Panc1 (cell line): ENCODE measurements at regions not wholly inside any gene's neighbourhood (a gene's known extent, or its start where the extent isn't known, plus 50 kb on each side); places are given as distances from the start of the nearest gene placed in this dataset.

Experiments
- ATAC-seq: fragments of 200-7000 bp; cut with Tn5 transposase; 2 replicates; pipeline ENCODE4 v1.9.1; 2020; ENCODE audit warnings: mild to moderate bottlenecking, moderate library complexity
- BruUV-seq: library from RNA; stranded (reverse); fragments of 400-500 nt; replicated peaks from 2 replicates; lab custom pipeline; 2021; lab: Mats Ljungman, UMichigan
- CTCF ChIA-PET: fragments of 300-600 bp; sonication (Branson Sonifier 250); formaldehyde crosslinking; loops from one replicate; lab custom pipeline; 2022; ENCODE audit warnings: antibody characterized with exemption; lab: Charles Lee
- POLR2A ChIA-PET: fragments of 300-600 bp; sonication (Branson Sonifier 250); formaldehyde crosslinking; loops from one replicate; lab custom pipeline; 2022; ENCODE audit warnings: antibody characterized with exemption; lab: Charles Lee
- DNase-seq: peaks from one replicate; pipeline ENCODE4 v3.0.0-alpha.2; 2010; ENCODE audit warnings: low read depth, low spot score
- H3K27ac ChIP-seq: 2 replicates; pipeline ENCODE4 v1.5.1; 2011; ENCODE audit warnings: mild to moderate bottlenecking, low read length, inconsistent platforms
- H3K27me3 ChIP-seq: fragments of 200-500 bp; sonication (Bioruptor generic); 2 replicates; pipeline ENCODE4 v1.6.0; 2014; ENCODE audit warnings: low read length, inconsistent platforms; ENCODE audit not compliant: control insufficient read depth, insufficient read depth
- H3K36me3 ChIP-seq: fragments of 200-500 bp; sonication (Bioruptor generic); 2 replicates; pipeline ENCODE4 v1.5.1; 2014; ENCODE audit warnings: inconsistent platforms, mild to moderate bottlenecking, low read length, moderate library complexity; ENCODE audit not compliant: control insufficient read depth, insufficient read depth
- H3K4me1 ChIP-seq: 2 replicates; pipeline ENCODE4 v1.5.1; 2011; ENCODE audit warnings: inconsistent platforms, mild to moderate bottlenecking, low read length, moderate library complexity; ENCODE audit not compliant: control insufficient read depth, insufficient read depth
- H3K4me3 ChIP-seq, 2 experiments: 2 replicates each; pipeline ENCODE4 v1.5.1; 2011 to 2012; ENCODE audit warnings: low read depth in 2 of 2, low read length in 2 of 2, mild to moderate bottlenecking in 2 of 2, inconsistent platforms in 1 of 2, moderate library complexity in 1 of 2
- H3K9me3 ChIP-seq: fragments of 200-500 bp; sonication (Bioruptor generic); 2 replicates; pipeline ENCODE4 v1.5.1; 2014; ENCODE audit warnings: low read depth, mild to moderate bottlenecking, inconsistent platforms, low read length, moderate library complexity; ENCODE audit not compliant: control insufficient read depth, insufficient read depth
- POLR2AphosphoS5 ChIP-seq: IDR thresholded peaks from 2 replicates; pipeline ENCODE4 v1.6.1; 2012; ENCODE audit warnings: mild to moderate bottlenecking, low read depth, low read length, moderate library complexity
- SIN3A ChIP-seq: IDR thresholded peaks from 2 replicates; pipeline ENCODE4 v1.6.1; 2012; ENCODE audit warnings: low read depth, mild to moderate bottlenecking, low read length, moderate library complexity, borderline replicate concordance; ENCODE audit not compliant: insufficient read depth
- TCF7L2 ChIP-seq: IDR thresholded peaks from 2 replicates; pipeline ENCODE4 v1.6.1; 2011; ENCODE audit warnings: mild to moderate bottlenecking, low read depth, low read length, inconsistent platforms
- in situ Hi-C: cut with HindIII; loops from 2 replicates; pipeline ENCODE4 v1.10.0; 2016; ENCODE audit warnings: low sequenced_read_pairs, low pct_unique_long_range_greater_than_20kb
- intact Hi-C: fragments of 100-400 bp; cut with micrococcal nuclease; formaldehyde crosslinking; loops from one replicate; pipeline ENCODE4 v1.10.0; 2022; ENCODE audit not compliant: unreplicated experiment
- TF ChIP-seq, protein P1 (sequence below), 2 experiments: IDR thresholded peaks; 2 replicates each; pipeline ENCODE4 v1.6.1; 2011 to 2012; ENCODE audit warnings: low read depth in 2 of 2, control low read depth in 1 of 2, low read length in 1 of 2, mild to moderate bottlenecking in 1 of 2, moderate library complexity in 1 of 2; ENCODE audit not compliant: insufficient read depth in 1 of 2
- TF ChIP-seq, protein P2 (sequence below): fragments of 450-650 bp; IDR thresholded peaks from 2 replicates; pipeline ENCODE4 v1.5.1; 2017; ENCODE audit warnings: mild to moderate bottlenecking

DNA sequence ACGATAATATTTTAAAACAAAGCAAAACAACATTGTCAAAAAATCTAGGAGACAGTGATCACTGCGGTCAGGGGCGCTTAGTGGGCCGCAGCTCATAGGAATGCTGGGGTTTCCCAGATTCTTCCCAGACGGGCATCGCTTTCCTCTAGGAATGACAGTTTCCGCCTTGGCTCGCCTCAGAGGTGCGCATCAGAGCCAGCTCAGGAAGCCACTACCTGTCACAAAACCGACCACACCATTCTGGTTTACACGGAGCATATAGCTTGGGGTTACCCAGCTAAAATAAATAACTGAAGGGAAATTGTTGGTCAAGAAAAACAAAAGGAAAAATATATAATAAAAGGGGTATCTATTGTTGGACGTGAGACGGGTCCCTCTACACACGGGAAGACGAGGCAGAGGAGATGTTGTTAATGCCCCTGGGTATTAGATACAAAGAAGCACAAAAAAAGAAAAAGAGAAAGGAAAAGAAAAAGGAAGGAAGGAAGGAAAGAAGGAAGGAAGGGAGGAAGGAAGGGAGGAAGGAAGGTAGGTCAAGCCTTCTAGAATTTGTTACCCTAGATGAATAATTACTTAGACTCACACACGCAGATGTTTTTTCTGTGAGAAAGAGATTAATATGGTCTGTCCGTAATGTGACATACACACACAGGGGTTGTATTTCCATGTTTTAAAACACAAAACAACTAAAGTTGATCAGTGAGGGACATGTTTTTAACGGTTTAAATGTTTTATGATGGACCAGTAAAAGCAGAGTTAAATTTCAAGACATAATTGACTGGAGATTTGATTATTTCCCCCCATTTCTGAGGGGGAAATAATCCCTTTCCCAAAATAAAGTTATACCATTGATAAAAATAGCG lies 292.4 kb upstream of the NFE2L3 start:
- Histone ChIP-seq H3K4me1 (peaks cover 22% of the 10 kb centered on the region; the same call in 1 of the 2 replicates), H3K4me3 (no peak overlapping the region), H3K9me3 (no peaks in the 10 kb centered on the region), H3K27me3 (peaks cover 23% of the 10 kb centered on the region), H3K27ac (no peak overlapping the region), H3K36me3 (no peaks in the 10 kb centered on the region)
- ATAC-seq (no peak), DNase-seq (no peak)
- TF ChIP-seq, protein P1, sequence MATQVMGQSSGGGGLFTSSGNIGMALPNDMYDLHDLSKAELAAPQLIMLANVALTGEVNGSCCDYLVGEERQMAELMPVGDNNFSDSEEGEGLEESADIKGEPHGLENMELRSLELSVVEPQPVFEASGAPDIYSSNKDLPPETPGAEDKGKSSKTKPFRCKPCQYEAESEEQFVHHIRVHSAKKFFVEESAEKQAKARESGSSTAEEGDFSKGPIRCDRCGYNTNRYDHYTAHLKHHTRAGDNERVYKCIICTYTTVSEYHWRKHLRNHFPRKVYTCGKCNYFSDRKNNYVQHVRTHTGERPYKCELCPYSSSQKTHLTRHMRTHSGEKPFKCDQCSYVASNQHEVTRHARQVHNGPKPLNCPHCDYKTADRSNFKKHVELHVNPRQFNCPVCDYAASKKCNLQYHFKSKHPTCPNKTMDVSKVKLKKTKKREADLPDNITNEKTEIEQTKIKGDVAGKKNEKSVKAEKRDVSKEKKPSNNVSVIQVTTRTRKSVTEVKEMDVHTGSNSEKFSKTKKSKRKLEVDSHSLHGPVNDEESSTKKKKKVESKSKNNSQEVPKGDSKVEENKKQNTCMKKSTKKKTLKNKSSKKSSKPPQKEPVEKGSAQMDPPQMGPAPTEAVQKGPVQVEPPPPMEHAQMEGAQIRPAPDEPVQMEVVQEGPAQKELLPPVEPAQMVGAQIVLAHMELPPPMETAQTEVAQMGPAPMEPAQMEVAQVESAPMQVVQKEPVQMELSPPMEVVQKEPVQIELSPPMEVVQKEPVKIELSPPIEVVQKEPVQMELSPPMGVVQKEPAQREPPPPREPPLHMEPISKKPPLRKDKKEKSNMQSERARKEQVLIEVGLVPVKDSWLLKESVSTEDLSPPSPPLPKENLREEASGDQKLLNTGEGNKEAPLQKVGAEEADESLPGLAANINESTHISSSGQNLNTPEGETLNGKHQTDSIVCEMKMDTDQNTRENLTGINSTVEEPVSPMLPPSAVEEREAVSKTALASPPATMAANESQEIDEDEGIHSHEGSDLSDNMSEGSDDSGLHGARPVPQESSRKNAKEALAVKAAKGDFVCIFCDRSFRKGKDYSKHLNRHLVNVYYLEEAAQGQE (IDR thresholded peaks at IDR 0.05; ENCODE audit: insufficient read depth in 1 of 2, low read depth in 2 of 2, low read length in 1 of 2): no peak
- TF ChIP-seq SIN3A: no peak
- TF ChIP-seq, protein P2, sequence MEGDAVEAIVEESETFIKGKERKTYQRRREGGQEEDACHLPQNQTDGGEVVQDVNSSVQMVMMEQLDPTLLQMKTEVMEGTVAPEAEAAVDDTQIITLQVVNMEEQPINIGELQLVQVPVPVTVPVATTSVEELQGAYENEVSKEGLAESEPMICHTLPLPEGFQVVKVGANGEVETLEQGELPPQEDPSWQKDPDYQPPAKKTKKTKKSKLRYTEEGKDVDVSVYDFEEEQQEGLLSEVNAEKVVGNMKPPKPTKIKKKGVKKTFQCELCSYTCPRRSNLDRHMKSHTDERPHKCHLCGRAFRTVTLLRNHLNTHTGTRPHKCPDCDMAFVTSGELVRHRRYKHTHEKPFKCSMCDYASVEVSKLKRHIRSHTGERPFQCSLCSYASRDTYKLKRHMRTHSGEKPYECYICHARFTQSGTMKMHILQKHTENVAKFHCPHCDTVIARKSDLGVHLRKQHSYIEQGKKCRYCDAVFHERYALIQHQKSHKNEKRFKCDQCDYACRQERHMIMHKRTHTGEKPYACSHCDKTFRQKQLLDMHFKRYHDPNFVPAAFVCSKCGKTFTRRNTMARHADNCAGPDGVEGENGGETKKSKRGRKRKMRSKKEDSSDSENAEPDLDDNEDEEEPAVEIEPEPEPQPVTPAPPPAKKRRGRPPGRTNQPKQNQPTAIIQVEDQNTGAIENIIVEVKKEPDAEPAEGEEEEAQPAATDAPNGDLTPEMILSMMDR: no peak
- no peak for TF ChIP-seq POLR2AphosphoS5
- no peak for TF ChIP-seq TCF7L2
- ChIA-PET CTCF (no interaction called here), POLR2A (no interaction called here)
- BruUV-seq: no TSS peak
- intact Hi-C loops: loop anchor here (5.0 kb wide), 1 partner anchor 602 kb away; no protein-coding TSS in a partner anchor
- in situ Hi-C loops: no loop called here

DNA sequence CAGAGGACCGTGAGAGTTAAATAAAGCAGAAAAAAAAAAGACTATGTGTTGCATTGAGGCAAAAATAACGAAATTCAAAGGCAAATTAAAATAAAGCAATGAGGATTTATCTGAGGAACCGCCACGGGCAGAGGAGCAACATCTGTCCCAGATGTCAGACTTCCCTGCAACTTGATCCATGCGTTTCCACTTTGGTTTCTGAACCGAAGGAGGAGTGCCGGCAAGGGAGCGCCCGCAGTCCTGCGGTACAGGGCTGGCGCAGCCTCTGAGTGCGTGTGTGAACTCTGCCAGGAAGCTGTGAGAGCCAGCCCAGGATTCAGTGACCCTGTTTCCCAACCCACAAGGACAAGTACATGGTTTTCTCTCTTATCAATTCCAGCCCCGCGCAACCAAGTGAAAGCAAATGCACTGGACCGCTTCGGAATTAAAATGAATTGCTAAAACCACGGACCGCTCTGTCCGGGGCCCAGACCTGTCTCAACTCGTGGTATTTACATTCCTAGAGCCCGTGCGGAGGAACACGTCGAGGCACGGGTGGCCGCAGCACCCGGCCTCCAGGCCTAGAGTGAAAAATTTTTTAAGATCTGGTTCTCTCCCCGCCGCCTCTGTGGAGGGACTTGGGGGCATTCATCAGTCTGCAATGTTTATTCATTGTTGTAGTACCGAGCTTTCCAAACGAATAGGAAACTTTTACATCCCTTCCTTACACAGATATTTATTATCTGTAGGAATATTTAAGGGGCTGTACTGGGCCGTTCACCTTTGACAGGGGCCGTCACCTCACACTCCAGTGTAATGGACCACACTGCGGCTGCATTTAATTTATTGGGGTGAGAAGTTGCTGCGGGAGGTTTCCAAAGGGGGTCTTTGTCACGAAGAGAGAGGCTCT lies 291.5 kb upstream of the NFE2L3 start:
- no peaks in the 10 kb centered on the region for H3K9me3 ChIP-seq
- CTCF ChIA-PET: no interaction called here
- peak overlapping the region; percentile 3 to 25; a peak in 3 of 4 replicates for H3K4me3 ChIP-seq
- in situ Hi-C loops: no loop called here
- ATAC-seq: no peak
- H3K27ac ChIP-seq: no peak overlapping the region
- no TSS peak for BruUV-seq
- TF ChIP-seq TCF7L2 (no peak), SIN3A (no peak), POLR2AphosphoS5 (no peak)
- TF ChIP-seq, protein P1 (IDR thresholded peaks at IDR 0.05; ENCODE audit: insufficient read depth in 1 of 2, low read depth in 2 of 2, low read length in 1 of 2): no peak
- TF ChIP-seq, protein P2: no peak
- intact Hi-C loops: no loop called here
- H3K4me1 ChIP-seq: peaks cover 22% of the 10 kb centered on the region; the same call in 1 of the 2 replicates
- no peaks in the 10 kb centered on the region for H3K36me3 ChIP-seq
- POLR2A ChIA-PET: no interaction called here
- peaks cover 26% of the 10 kb centered on the region for H3K27me3 ChIP-seq
- DNase-seq: no peak
